GM12878 (cell line): ENCODE measurements at regions not wholly inside any gene's neighbourhood (a gene's known extent, or its start where the extent isn't known, plus 50 kb on each side); places are given as distances from the start of the nearest gene placed in this dataset.

ENCODE experiments used
- CUX1 ChIP-seq: IDR thresholded peaks from 2 replicates; pipeline ENCODE4 v1.6.1; 2012; ENCODE audit warnings: improper control_type of control experiment, low read depth, low read length; ENCODE audit not compliant: insufficient replicate concordance
- EP300 ChIP-seq, 2 experiments: fragments of 150-350 bp in 1 of 2; IDR thresholded peaks; 2 replicates each; pipeline ENCODE4 v1.6.1; 2011 to 2012; ENCODE audit warnings: low read depth in 2 of 2, low read length in 2 of 2, borderline replicate concordance in 1 of 2, improper control_type of control experiment in 1 of 2, inconsistent platforms in 1 of 2; ENCODE audit not compliant: control insufficient read depth in 1 of 2
- EZH2 ChIP-seq: IDR thresholded peaks from 2 replicates; pipeline ENCODE4 v1.6.1; 2012; ENCODE audit warnings: low read depth, mild to moderate bottlenecking, control low read depth, inconsistent platforms, low read length, borderline replicate concordance; ENCODE audit not compliant: control insufficient read depth
- KDM1A ChIP-seq: fragments of 200-600 bp; sonication (generic); IDR thresholded peaks from 2 replicates; pipeline ENCODE4 v1.6.1; 2016; ENCODE audit warnings: borderline replicate concordance
- NBN ChIP-seq: fragments of 450-650 bp; IDR thresholded peaks from 2 replicates; pipeline ENCODE4 v1.6.1; 2016
- NRF1 ChIP-seq: conservative IDR thresholded peaks from 2 replicates; pipeline ENCODE4 v1.6.1; 2011; ENCODE audit warnings: mild to moderate bottlenecking, low read depth, low read length, improper control_type of control experiment
- POLR2A ChIP-seq: IDR thresholded peaks from 2 replicates; pipeline ENCODE4 v1.6.1; 2011; ENCODE audit warnings: low read depth, mild to moderate bottlenecking, low read length
- SP1 ChIP-seq: IDR thresholded peaks from one replicate; pipeline ENCODE4 v1.6.1; 2011; ENCODE audit warnings: low read depth, low read length
- STAT1 ChIP-seq: fragments of 450-650 bp; conservative IDR thresholded peaks from 2 replicates; pipeline ENCODE4 v1.6.1; 2014; ENCODE audit warnings: antibody characterized with exemption, mild to moderate bottlenecking
- TF ChIP-seq, protein P1 (sequence below): fragments of 450-650 bp; IDR thresholded peaks from 2 replicates; pipeline ENCODE4 v1.6.1; 2016; ENCODE audit warnings: mild to moderate bottlenecking
- TF ChIP-seq, protein P2 (sequence below), 3 experiments: IDR thresholded peaks in 2 of 3; conservative IDR thresholded peaks in 1 of 3; 2 replicates each; pipeline ENCODE4 v1.5.1; 2011; ENCODE audit warnings: low read depth in 3 of 3, low read length in 3 of 3, mild to moderate bottlenecking in 3 of 3, control low read depth in 2 of 3, moderate library complexity in 2 of 3, inconsistent platforms in 1 of 3, mixed read lengths in 1 of 3; ENCODE audit not compliant: control insufficient read depth in 2 of 3, insufficient read depth in 1 of 3; ENCODE audit errors: extremely low read depth in 1 of 3

DNA sequence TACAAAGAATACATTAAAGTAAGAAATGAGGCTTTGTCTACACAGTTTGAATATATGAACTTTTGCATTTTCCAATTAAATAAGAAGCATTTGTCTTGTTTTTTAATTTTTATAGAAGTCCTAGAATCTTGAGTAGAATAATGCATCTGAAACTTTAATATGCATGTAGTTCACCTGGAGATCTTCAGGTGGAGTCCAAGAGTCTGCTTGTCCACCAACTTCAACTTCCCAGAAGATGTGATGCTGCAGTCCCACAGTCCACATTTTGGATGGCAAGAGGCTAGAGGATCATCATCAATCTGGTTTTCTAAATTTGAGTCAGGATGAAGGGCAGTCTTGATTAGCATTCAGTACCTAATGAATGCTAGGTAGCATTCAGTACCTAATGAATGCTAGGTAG is 357.6 kb upstream of the SOX2 start:
- TF ChIP-seq, protein P1, sequence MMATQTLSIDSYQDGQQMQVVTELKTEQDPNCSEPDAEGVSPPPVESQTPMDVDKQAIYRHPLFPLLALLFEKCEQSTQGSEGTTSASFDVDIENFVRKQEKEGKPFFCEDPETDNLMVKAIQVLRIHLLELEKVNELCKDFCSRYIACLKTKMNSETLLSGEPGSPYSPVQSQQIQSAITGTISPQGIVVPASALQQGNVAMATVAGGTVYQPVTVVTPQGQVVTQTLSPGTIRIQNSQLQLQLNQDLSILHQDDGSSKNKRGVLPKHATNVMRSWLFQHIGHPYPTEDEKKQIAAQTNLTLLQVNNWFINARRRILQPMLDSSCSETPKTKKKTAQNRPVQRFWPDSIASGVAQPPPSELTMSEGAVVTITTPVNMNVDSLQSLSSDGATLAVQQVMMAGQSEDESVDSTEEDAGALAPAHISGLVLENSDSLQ, result no peak
- TF ChIP-seq, protein P2, sequence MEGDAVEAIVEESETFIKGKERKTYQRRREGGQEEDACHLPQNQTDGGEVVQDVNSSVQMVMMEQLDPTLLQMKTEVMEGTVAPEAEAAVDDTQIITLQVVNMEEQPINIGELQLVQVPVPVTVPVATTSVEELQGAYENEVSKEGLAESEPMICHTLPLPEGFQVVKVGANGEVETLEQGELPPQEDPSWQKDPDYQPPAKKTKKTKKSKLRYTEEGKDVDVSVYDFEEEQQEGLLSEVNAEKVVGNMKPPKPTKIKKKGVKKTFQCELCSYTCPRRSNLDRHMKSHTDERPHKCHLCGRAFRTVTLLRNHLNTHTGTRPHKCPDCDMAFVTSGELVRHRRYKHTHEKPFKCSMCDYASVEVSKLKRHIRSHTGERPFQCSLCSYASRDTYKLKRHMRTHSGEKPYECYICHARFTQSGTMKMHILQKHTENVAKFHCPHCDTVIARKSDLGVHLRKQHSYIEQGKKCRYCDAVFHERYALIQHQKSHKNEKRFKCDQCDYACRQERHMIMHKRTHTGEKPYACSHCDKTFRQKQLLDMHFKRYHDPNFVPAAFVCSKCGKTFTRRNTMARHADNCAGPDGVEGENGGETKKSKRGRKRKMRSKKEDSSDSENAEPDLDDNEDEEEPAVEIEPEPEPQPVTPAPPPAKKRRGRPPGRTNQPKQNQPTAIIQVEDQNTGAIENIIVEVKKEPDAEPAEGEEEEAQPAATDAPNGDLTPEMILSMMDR (IDR thresholded peaks at IDR 0.05 in 2 of 3, conservative IDR thresholded peaks at IDR 0.05 in 1 of 3; ENCODE audit: control insufficient read depth in 2 of 3, extremely low read depth in 1 of 3, insufficient read depth in 1 of 3, low read depth in 3 of 3, low read length in 3 of 3), result no peak
- TF ChIP-seq EZH2 (no peak), POLR2A (no peak), STAT1 (no peak), EP300 (IDR thresholded peaks at IDR 0.05; ENCODE audit: borderline replicate concordance in 1 of 2, control insufficient read depth in 1 of 2, low read depth in 2 of 2, low read length in 2 of 2) (no peak), SP1 (no peak), CUX1 (no peak), KDM1A (no peak), NRF1 (no peak), NBN (no peak)
